Upper lobe of left lung (tissue), 6 donors: ENCODE measurements at regions not wholly inside any gene's neighbourhood (a gene's known extent, or its start where the extent isn't known, plus 50 kb on each side); places are given as distances from the start of the nearest gene placed in this dataset.
A peak's percentile ranks its signal among the peaks of the same experiment; 100 is the strongest.

Experiments
- ATAC-seq, 2 donors: fragments of 200-7000 bp; cut with Tn5 transposase; one replicate each; pipeline ENCODE4 v1.9.1; 2022; ENCODE audit warnings: mild to moderate bottlenecking in 2 of 2, moderate library complexity in 2 of 2; ENCODE audit not compliant: low FRiP score in 2 of 2
- DNase-seq, 2 donors: peaks; one replicate each; pipeline ENCODE4 v3.0.0-alpha.2; 2019 to 2020
- H3K27ac ChIP-seq, 4 donors: fragments of 200-600 bp; sonication (generic); one replicate each; pipeline ENCODE4 v1.5.1; 2016 to 2019
- H3K27me3 ChIP-seq, 4 donors: fragments of 200-600 bp; sonication (generic); one replicate each; pipeline ENCODE4 v1.5.1; 2017 to 2019
- H3K36me3 ChIP-seq, 4 donors: fragments of 200-600 bp; sonication (generic); one replicate each; pipeline ENCODE4 v1.5.1; 2016 to 2019
- H3K4me1 ChIP-seq, 4 donors: fragments of 200-600 bp; sonication (generic); one replicate each; pipeline ENCODE4 v1.5.1; 2018 to 2019
- H3K4me3 ChIP-seq, 4 donors: fragments of 200-600 bp; sonication (generic); one replicate each; pipeline ENCODE4 v1.5.1; 2017 to 2019; ENCODE audit warnings: mild to moderate bottlenecking in 2 of 4, moderate library complexity in 1 of 4
- H3K9me3 ChIP-seq, 4 donors: fragments of 200-600 bp; sonication (generic); one replicate each; pipeline ENCODE4 v1.5.1; 2018 to 2019
- CTCF ChIP-seq, 6 experiments: fragments of 450-650 bp in 4 of 6; fragments of 200-600 bp in 2 of 6; sonication (generic) in 2 of 6; IDR thresholded peaks; one replicate each; pipeline ENCODE4 v1.5.1; 2016 to 2019; ENCODE audit warnings: antibody characterized with exemption in 6 of 6
- EP300 ChIP-seq, 4 donors: sonication (generic); formaldehyde crosslinking; IDR thresholded peaks; one replicate each; pipeline ENCODE4 v1.5.1; 2017; ENCODE audit warnings: antibody characterized with exemption in 4 of 4, control low read depth in 2 of 4
- POLR2A ChIP-seq, 4 donors: fragments of 450-650 bp; IDR thresholded peaks; one replicate each; pipeline ENCODE4 v1.5.1; 2016 to 2017; ENCODE audit warnings: antibody characterized with exemption in 4 of 4, mild to moderate bottlenecking in 2 of 4
- POLR2AphosphoS5 ChIP-seq, 2 donors: sonication (generic); formaldehyde crosslinking; IDR thresholded peaks; one replicate each; pipeline ENCODE4 v1.5.1; 2017; ENCODE audit warnings: antibody characterized with exemption in 2 of 2
- WGBS, 2 donors: methylation state at CpG; one replicate each; pipeline ENCODE4 v1.1.5; 2017 to 2018; 5-methylcytosine and 5-hydroxymethylcytosine counted together
- donor health status: DM: no; HTN: no; CAD: no; lungs with moderate emphysema.
- donor health status: DM: no; HTN: yes; CAD: no; lungs with severe emphysema.

- WGBS, 2 donors, result 57 to 63% methylated on average over 14 of the region's 14 CpGs
- TF ChIP-seq EP300 (IDR thresholded peaks at IDR 0.05), result no peak
- no peak for TF ChIP-seq CTCF (IDR thresholded peaks at IDR 0.05)
- TF ChIP-seq POLR2AphosphoS5 (IDR thresholded peaks at IDR 0.05), result no peak
- TF ChIP-seq POLR2A (IDR thresholded peaks at IDR 0.05), result no peak
- Histone ChIP-seq H3K27me3 (peaks cover 0 to 16% (median 0%) of the 10 kb centered on the region in 4 donors), H3K27ac (no peak overlapping the region), H3K4me1 (peaks cover 0 to 3% (median 0%) of the 10 kb centered on the region in 4 donors), H3K9me3 (no peaks in the 10 kb centered on the region), H3K36me3 (no peaks in the 10 kb centered on the region), H3K4me3 (no peak overlapping the region)
- DNase-seq, result peak in 1 of 2 donors; percentile 54
- ATAC-seq, result no peak
Observed at GRCh38 chr17:79153367-79154130, 78.9 kb downstream of the ENGASE start.

- peaks cover 0 to 16% (median 0%) of the 10 kb centered on the region in 4 donors for H3K27me3 ChIP-seq
Observed at GRCh38 chr17:79152636-79153035, 78.0 kb downstream of the ENGASE start.

GRCh38 chr17:79152110-79152509, 77.5 kb downstream of the ENGASE start:
- H3K4me1 ChIP-seq, result peaks cover 0 to 3% (median 0%) of the 10 kb centered on the region in 4 donors

More at GRCh38 chr17:79152636-79153035, 78.0 kb downstream of the ENGASE start:
- WGBS, 2 donors, result 37 to 38% methylated on average over 12 to 16 of the region's 16 CpGs
- peaks cover 0 to 3% (median 0%) of the 10 kb centered on the region in 4 donors for H3K4me1 ChIP-seq
- TF ChIP-seq POLR2A (IDR thresholded peaks at IDR 0.05) (no peak), EP300 (IDR thresholded peaks at IDR 0.05) (no peak), CTCF (IDR thresholded peaks at IDR 0.05) (no peak), POLR2AphosphoS5 (IDR thresholded peaks at IDR 0.05) (no peak)
- no peaks in the 10 kb centered on the region for H3K36me3 ChIP-seq
- no peak overlapping the region for H3K27ac ChIP-seq
- no peak for ATAC-seq
- DNase-seq, result peak in 1 of 2 donors; percentile 70
- no peaks in the 10 kb centered on the region for H3K9me3 ChIP-seq
- H3K4me3 ChIP-seq, result no peak overlapping the region

GRCh38 chr17:79150799-79151198, 76.2 kb downstream of the ENGASE start:
- peak in 1 of 2 donors; percentile 52 for DNase-seq
- WGBS, 2 donors, result 78 to 83% methylated on average over 6 to 19 of the region's 19 CpGs
- Histone ChIP-seq H3K27me3 (peaks cover 0 to 16% (median 0%) of the 10 kb centered on the region in 4 donors), H3K27ac (no peak overlapping the region), H3K36me3 (no peaks in the 10 kb centered on the region), H3K4me3 (no peak overlapping the region), H3K9me3 (no peaks in the 10 kb centered on the region), H3K4me1 (peaks cover 0 to 3% (median 0%) of the 10 kb centered on the region in 4 donors)
- no peak for ATAC-seq
- TF ChIP-seq CTCF (IDR thresholded peaks at IDR 0.05) (no peak), EP300 (IDR thresholded peaks at IDR 0.05) (no peak), POLR2A (IDR thresholded peaks at IDR 0.05) (no peak), POLR2AphosphoS5 (IDR thresholded peaks at IDR 0.05) (no peak)

More at GRCh38 chr17:79152110-79152509, 77.5 kb downstream of the ENGASE start:
- DNase-seq (peak in 1 of 2 donors; percentile 44), ATAC-seq (no peak)
- Histone ChIP-seq H3K27ac (no peak overlapping the region), H3K36me3 (no peaks in the 10 kb centered on the region), H3K4me3 (no peak overlapping the region), H3K27me3 (peaks cover 0 to 16% (median 0%) of the 10 kb centered on the region in 4 donors), H3K9me3 (no peaks in the 10 kb centered on the region)
- 32 to 60% methylated on average over 1 to 13 of the region's 13 CpGs for WGBS, 2 donors
- TF ChIP-seq CTCF (IDR thresholded peaks at IDR 0.05), result no peak
- TF ChIP-seq POLR2A (IDR thresholded peaks at IDR 0.05), result no peak
- no peak for TF ChIP-seq EP300 (IDR thresholded peaks at IDR 0.05)
- TF ChIP-seq POLR2AphosphoS5 (IDR thresholded peaks at IDR 0.05), result no peak
